Fibroblast of the aortic adventitia (primary cell): ENCODE measurements at regions not wholly inside any gene's neighbourhood (a gene's known extent, or its start where the extent isn't known, plus 50 kb on each side); places are given as distances from the start of the nearest gene placed in this dataset.
A peak's percentile ranks its signal among the peaks of the same experiment; 100 is the strongest.
"Not testable (repeated sequence)": the region's sequence is repeated elsewhere in the genome, so short reads cannot be mapped to it uniquely, and the experiment has no call there.

Experiments used
- DNase-seq: peaks from one replicate; pipeline ENCODE4 v3.0.0-alpha.2; 2010; ENCODE audit warnings: low read depth
- H3K4me3 ChIP-seq: 2 replicates; pipeline ENCODE4 v1.5.1; 2011; ENCODE audit warnings: low read depth, mild to moderate bottlenecking, control low read depth, low read length, moderate library complexity
- CTCF ChIP-seq: IDR thresholded peaks from 2 replicates; pipeline ENCODE4 v1.5.1; 2011; ENCODE audit warnings: mild to moderate bottlenecking, low read length, control low read depth, inconsistent platforms; ENCODE audit not compliant: insufficient read depth

DNA sequence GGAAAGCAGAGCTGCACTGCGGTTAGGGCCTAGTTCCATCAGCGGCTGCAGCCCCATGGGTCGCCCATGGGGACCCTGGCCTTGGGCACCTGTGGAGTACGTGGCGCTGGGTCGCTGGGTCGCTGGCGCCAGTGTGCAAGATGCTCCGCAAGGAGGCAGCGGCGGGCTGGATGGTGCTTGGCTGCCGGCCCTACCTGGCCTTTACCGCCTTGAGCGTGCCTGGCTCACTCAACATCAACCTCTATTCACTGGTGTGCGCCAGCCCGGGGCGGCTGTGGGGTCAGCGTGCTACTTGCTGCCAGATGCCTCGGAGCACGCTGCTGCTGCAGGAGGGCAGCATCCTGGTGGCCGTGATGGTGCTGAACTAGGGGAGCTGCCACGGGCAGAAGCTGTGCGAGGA is 85.1 kb upstream of the RHOU start:
- no peak for DNase-seq
- no peak for TF ChIP-seq CTCF
- H3K4me3 ChIP-seq, result no peak overlapping the region

- no peak for DNase-seq
- H3K4me3 ChIP-seq, result no peak overlapping the region
- no peak for TF ChIP-seq CTCF
Observed at GRCh38 chr1:228650946-228651345, 84.3 kb upstream of the RHOU start.

DNA sequence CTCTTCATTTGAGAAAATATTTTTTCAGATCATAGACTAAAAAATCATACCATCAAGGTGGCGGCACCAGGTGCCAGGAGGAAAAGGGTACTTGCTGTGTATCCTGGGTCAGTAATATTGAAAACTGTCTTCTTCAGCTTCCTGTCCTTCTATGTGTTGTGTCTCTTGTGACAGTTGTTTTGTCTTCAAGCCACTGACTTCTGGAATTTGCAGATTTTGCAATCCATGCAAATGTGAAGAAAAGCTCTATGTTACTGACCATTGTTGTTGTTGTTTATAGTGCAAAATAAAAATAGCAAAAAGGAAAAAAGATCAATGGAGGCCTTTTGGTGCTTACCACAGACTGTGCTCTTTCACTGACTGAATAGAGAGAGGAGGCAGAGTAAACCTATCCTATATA is 83.2 kb upstream of the RHOU start:
- no peak overlapping the region for H3K4me3 ChIP-seq
- TF ChIP-seq CTCF, result no peak
- no peak for DNase-seq

DNA sequence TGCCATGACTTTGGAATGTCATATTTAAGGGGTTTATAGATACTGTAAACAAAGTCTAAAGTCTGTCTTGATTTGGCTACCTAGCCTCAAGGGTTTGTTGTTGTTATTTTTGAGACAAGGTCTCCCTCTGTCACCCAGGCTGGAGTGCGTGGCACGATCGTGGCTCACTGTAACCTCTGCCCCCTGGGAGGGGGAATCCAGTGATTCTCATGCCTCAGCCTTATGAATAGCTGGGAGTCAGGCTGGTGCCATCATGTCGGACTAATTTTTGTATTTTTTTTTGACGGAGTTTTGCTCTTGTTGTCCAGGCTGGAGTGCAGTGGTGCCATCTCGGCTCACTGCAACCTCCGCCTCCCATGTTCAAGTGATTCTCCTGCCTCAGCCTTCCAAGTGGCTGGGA is 82.2 kb upstream of the RHOU start:
- H3K4me3 ChIP-seq, DNase-seq: not testable (repeated sequence)

DNA sequence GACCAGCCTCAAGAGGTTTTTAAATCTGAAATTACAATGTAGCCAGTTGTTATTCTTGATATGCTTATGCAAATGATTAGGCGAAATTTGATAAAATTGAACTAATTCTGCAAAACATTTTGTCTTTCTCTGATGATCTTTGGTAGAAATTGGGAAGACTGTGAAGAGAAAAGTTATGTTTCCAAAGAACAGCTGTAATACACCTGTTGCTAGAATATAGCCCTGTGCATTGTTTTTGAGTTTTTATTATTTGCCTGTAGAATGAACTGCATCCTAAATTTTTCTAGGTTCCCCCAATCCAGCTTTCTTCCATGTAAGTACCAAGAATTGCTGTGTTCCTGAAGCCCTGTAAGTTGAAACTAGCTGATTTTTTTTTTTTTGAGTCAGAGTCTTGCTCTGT is 81.5 kb upstream of the RHOU start:
- H3K4me3 ChIP-seq, result no peak overlapping the region
- no peak for DNase-seq
- TF ChIP-seq CTCF, result no peak

DNA sequence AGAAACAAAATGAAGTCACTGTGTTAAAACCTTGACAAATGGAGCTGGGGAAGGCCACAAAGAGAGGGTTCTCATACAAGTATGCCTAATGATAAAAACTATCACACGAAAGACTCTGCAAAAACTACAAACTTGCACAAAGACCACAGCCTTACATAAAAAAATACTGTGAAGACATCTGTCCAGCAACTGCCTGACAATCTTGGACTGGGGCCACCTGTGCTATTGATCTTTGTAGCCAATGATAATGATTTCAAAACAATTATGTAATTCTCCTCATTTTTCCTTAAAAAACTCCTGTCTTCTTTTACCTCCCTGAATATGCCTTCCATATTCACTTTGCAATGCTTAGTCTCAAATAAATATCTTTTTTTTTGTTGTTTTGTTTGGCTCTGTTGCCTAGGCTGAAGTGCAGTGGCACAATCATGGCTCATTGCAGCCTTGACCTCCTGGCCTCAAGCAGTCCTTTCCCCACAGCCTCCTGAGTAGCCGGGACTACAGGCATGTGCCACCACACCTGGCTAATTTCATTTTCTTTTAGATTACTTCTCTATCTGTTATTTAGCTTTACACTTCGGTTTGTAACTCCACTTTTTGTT is 79.4 kb upstream of the RHOU start:
- no peak for TF ChIP-seq CTCF
- DNase-seq, result no peak
- H3K4me3 ChIP-seq, result no peak overlapping the region

GRCh38 chr1:228662007-228662689 is 73.1 kb upstream of the RHOU start:
- not testable (repeated sequence) for DNase-seq, H3K4me3 ChIP-seq

DNA sequence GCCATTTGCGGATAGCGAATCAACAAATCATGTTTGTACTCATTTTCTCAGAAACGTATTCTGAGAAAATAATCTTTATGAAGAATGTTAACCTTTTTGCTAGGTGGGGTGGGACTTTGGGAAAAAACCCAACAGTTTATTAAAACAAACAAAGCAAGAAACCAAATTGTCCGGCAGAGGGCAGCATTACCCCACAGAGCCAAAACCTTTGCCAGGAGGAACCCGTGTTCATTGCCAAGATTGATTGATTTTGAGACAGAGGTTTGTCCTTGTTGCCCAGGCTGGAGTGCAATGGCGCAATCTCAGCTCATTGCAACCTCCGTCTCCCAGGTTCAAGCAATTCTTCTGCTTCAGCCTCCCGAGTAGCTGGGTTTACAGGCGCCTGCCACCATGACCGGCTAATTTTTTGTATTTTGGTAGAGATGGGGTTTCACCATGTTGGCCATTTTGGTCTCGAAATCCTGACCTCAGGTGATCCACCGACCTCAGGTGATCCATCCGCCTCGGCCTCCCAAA is 70.8 kb upstream of the RHOU start:
- H3K4me3 ChIP-seq, result no peak overlapping the region
- peak; percentile 83 for DNase-seq
- TF ChIP-seq CTCF, result peak; percentile 78
